GM19372 (cell line): ENCODE measurements at regions not wholly inside any gene's neighbourhood (a gene's known extent, or its start where the extent isn't known, plus 50 kb on each side); places are given as distances from the start of the nearest gene placed in this dataset.

ENCODE experiments used
- ATAC-seq: cut with Tn5 transposase; IDR thresholded peaks from one replicate; pipeline ENCODE4 v1.9.1; 2021; ENCODE audit warnings: mild to moderate bottlenecking, low read depth, moderate library complexity; ENCODE audit not compliant: unreplicated experiment

- ATAC-seq: no peak
Measured at GRCh38 chr13:43983373-43983772, 103.7 kb downstream of the LACC1 start.

- ATAC-seq: no peak
Measured at GRCh38 chr13:43984292-43984691, 104.6 kb downstream of the LACC1 start.

GRCh38 chr13:43985422-43986072, 105.8 kb downstream of the LACC1 start:
- no peak for ATAC-seq

- no peak for ATAC-seq
Measured at GRCh38 chr13:43986421-43986981, 106.8 kb downstream of the LACC1 start.

GRCh38 chr13:43988302-43988701, 108.6 kb downstream of the LACC1 start:
- no peak for ATAC-seq

- ATAC-seq: no peak
Measured at GRCh38 chr13:43990021-43990420, 110.3 kb downstream of the LACC1 start.

- no peak for ATAC-seq
Measured at GRCh38 chr13:43990829-43991228, 111.1 kb downstream of the LACC1 start.

GRCh38 chr13:43991773-43992201, 112.1 kb downstream of the LACC1 start:
- ATAC-seq: no peak

- ATAC-seq: no peak
Measured at GRCh38 chr13:43992211-43992610, 112.5 kb downstream of the LACC1 start.

GRCh38 chr13:43994999-43995859, 115.5 kb downstream of the LACC1 start:
- ATAC-seq: no peak

GRCh38 chr13:43996221-43996620, 116.5 kb downstream of the LACC1 start:
- ATAC-seq: no peak

- ATAC-seq: no peak
Measured at GRCh38 chr13:44003481-44003880, 123.8 kb downstream of the LACC1 start.

GRCh38 chr13:44004878-44005277, 125.2 kb downstream of the LACC1 start:
- no peak for ATAC-seq

- ATAC-seq: no peak
Measured at GRCh38 chr13:44007451-44007850, 127.7 kb downstream of the LACC1 start.

GRCh38 chr13:44011036-44011435, 131.3 kb downstream of the LACC1 start:
- ATAC-seq: no peak

- ATAC-seq: no peak
Measured at GRCh38 chr13:44012910-44013757, 133.4 kb downstream of the LACC1 start.

- no peak for ATAC-seq
Measured at GRCh38 chr13:44013758-44014291, 134.1 kb downstream of the LACC1 start.

GRCh38 chr13:44014501-44014900, 134.8 kb downstream of the LACC1 start:
- no peak for ATAC-seq

- no peak for ATAC-seq
Measured at GRCh38 chr13:44015118-44015517, 135.4 kb downstream of the LACC1 start.

GRCh38 chr13:44015811-44016210, 136.1 kb downstream of the LACC1 start:
- ATAC-seq: no peak
